K562 (cell line): ENCODE measurements at regions not wholly inside any gene's neighbourhood (a gene's known extent, or its start where the extent isn't known, plus 50 kb on each side); places are given as distances from the start of the nearest gene placed in this dataset.

Experiments
- CREM ChIP-seq: IDR thresholded peaks from 2 replicates; pipeline ENCODE4 v1.6.1; 2014; ENCODE audit warnings: antibody characterized with exemption, low read depth
- HDAC2 ChIP-seq: fragments of 450-650 bp; IDR thresholded peaks from 2 replicates; pipeline ENCODE4 v1.6.1; 2016; ENCODE audit warnings: mild to moderate bottlenecking
- HINFP ChIP-seq: fragments of 450-650 bp; conservative IDR thresholded peaks from 2 replicates; pipeline ENCODE4 v1.6.1; 2016; ENCODE audit warnings: missing genetic modification characterization, low read depth, mild to moderate bottlenecking, control low read depth, missing compliant biosample characterization
- PCBP1 ChIP-seq: fragments of 200-400 bp; formaldehyde crosslinking; IDR thresholded peaks from 2 replicates; pipeline ENCODE4 v1.6.1; 2018; ENCODE audit warnings: mild to moderate bottlenecking, low read depth, low read length; ENCODE audit not compliant: poor library complexity, severe bottlenecking
- RCOR1 ChIP-seq, 2 experiments: IDR thresholded peaks; 2 replicates each; pipeline ENCODE4 v1.6.1; 2012; ENCODE audit warnings: low read depth in 2 of 2, low read length in 2 of 2, borderline replicate concordance in 1 of 2, improper control_type of control experiment in 1 of 2
- SPI1 ChIP-seq: IDR thresholded peaks from 2 replicates; pipeline ENCODE4 v1.6.1; 2011; ENCODE audit warnings: low read depth, low read length, control low read depth, borderline replicate concordance
- TAF9B ChIP-seq: fragments of 450-650 bp; IDR thresholded peaks from 2 replicates; pipeline ENCODE4 v1.6.1; 2018; ENCODE audit warnings: mild to moderate bottlenecking; ENCODE audit not compliant: partially characterized antibody
- TCF3 ChIP-seq: sonication (generic); formaldehyde crosslinking; IDR thresholded peaks from 2 replicates; pipeline ENCODE4 v1.4.0; 2020; ENCODE audit warnings: mild to moderate bottlenecking, missing genetic modification reagents
- U2AF1 ChIP-seq: fragments of 200-400 bp; formaldehyde crosslinking; optimal IDR thresholded peaks from 2 replicates; pipeline ENCODE3; 2017; ENCODE audit warnings: mild to moderate bottlenecking, low read depth, low read length, moderate library complexity
- VEZF1 ChIP-seq: fragments of 200-800 bp; sonication (Bioruptor generic); IDR thresholded peaks from 2 replicates; pipeline ENCODE4 v1.6.1; 2017; ENCODE audit warnings: missing genetic modification characterization, missing compliant biosample characterization
- ZEB2 ChIP-seq: fragments of 450-650 bp; IDR thresholded peaks from 2 replicates; pipeline ENCODE4 v1.6.1; 2016
- ZKSCAN1 ChIP-seq: fragments of 150-350 bp; IDR thresholded peaks from 2 replicates; pipeline ENCODE4 v1.6.1; 2016; ENCODE audit warnings: low read depth, low read length
- ZNF184 ChIP-seq: sonication (generic); formaldehyde crosslinking; IDR thresholded peaks from 2 replicates; pipeline ENCODE4 v1.5.0; 2020; ENCODE audit warnings: missing genetic modification reagents
- ZNF584 ChIP-seq: fragments of 200-800 bp; sonication (Bioruptor generic); IDR thresholded peaks from 2 replicates; pipeline ENCODE4 v1.6.1; 2016; ENCODE audit warnings: low read depth, mild to moderate bottlenecking, missing genetic modification characterization, missing compliant biosample characterization

- TF ChIP-seq PCBP1 (no peak), ZKSCAN1 (no peak), VEZF1 (CRISPR knock-in tag) (peak; percentile 45; the same call in 1 of the 2 replicates), CREM (no peak), HINFP (no peak), ZNF184 (CRISPR knock-in tag) (no peak), TCF3 (CRISPR knock-in tag) (peak; percentile 53), U2AF1 (no peak), ZEB2 (no peak), ZNF584 (CRISPR knock-in tag) (no peak), SPI1 (peak; percentile 56; the same call in 1 of the 2 replicates), HDAC2 (no peak), TAF9B (no peak), RCOR1 (IDR thresholded peaks at IDR 0.05; ENCODE audit: borderline replicate concordance in 1 of 2, low read depth in 2 of 2, low read length in 2 of 2) (no peak; a peak in 1 of 4 replicates)
These were observed 75.0 kb upstream of the PKDCC start (continued) for GRCh38 chr2:41972819-41973218.
